Brain microvascular endothelial cell (primary cell): ENCODE measurements at regions not wholly inside any gene's neighbourhood (a gene's known extent, or its start where the extent isn't known, plus 50 kb on each side); places are given as distances from the start of the nearest gene placed in this dataset.

ENCODE experiments used
- DNase-seq: peaks from one replicate; pipeline ENCODE4 v3.0.0-alpha.2; 2020
- H3K27ac ChIP-seq: fragments of 250-450 bp; sonication (Bioruptor Pico); 2 replicates; pipeline ENCODE4 v1.5.1; 2020; ENCODE audit warnings: mild to moderate bottlenecking, moderate library complexity
- H3K27me3 ChIP-seq: fragments of 250-450 bp; sonication (Bioruptor Pico); replicated peaks from 2 replicates; pipeline ENCODE4 v1.5.1; 2020; ENCODE audit warnings: mild to moderate bottlenecking
- H3K36me3 ChIP-seq: fragments of 250-450 bp; sonication (Bioruptor Pico); replicated peaks from 2 replicates; pipeline ENCODE4 v1.5.1; 2020; ENCODE audit warnings: mild to moderate bottlenecking
- H3K4me3 ChIP-seq: 2 replicates; pipeline ENCODE4 v1.5.1; 2011; ENCODE audit warnings: low read depth, mild to moderate bottlenecking, control low read depth, low read length, moderate library complexity
- CTCF ChIP-seq: IDR thresholded peaks from 2 replicates; pipeline ENCODE4 v1.5.1; 2011; ENCODE audit warnings: low read depth, mild to moderate bottlenecking, moderate library complexity, low read length, control low read depth, inconsistent platforms; ENCODE audit errors: missing control alignments
- in situ Hi-C: cut with HindIII; loops from 2 replicates; pipeline ENCODE4 v1.10.0; 2017; ENCODE audit warnings: low sequenced_read_pairs, low pct_ligation_motif_present

DNA sequence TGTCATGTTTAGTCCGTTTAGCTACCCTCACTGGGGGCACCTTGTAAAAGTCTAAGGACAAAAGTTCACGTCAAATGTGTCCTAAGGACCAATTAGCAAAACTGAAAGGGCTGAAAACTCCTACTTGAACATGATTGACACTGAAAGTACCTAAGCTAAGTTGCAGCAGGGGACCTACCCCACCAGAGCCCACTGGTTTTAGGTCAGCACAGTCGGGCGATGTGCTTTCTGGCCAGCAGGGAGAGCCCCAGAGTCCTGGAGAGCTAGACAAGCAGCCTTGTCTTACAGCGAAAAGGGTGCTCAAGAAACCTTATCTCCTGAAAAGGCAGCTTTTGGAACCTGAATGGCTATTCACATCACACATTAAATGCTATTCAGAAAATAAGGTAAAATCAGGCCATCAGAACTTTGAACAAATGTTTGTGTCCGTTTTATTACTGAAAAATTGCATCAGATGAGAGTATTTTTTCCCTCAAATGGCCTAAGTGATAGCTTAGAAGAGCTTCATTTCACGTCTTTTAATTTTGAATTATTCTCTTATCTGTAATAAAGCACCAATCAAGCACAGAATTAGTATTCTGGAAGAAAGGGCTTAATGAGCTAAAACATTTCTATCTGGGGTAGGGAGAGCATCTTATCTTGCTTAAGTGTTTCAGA, 52.2 kb upstream of the MKI67 start:
- peak; percentile 21 for DNase-seq
- Histone ChIP-seq H3K27me3 (no peaks in the 10 kb centered on the region), H3K36me3 (no peaks in the 10 kb centered on the region), H3K4me3 (no peak overlapping the region), H3K27ac (no peak overlapping the region)
- TF ChIP-seq CTCF, result peak; percentile 69
- in situ Hi-C loops, result no loop called here

GRCh38 chr10:128180843-128181242, 54.6 kb upstream of the MKI67 start:
- TF ChIP-seq CTCF, result no peak
- H3K4me3 ChIP-seq, result no peak overlapping the region
- no peak for DNase-seq
- H3K36me3 ChIP-seq, result no peaks in the 10 kb centered on the region
- H3K27ac ChIP-seq, result no peak overlapping the region
- no peaks in the 10 kb centered on the region for H3K27me3 ChIP-seq
- in situ Hi-C loops, result no loop called here

- no peak for TF ChIP-seq CTCF
- H3K36me3 ChIP-seq, result no peaks in the 10 kb centered on the region
- in situ Hi-C loops, result no loop called here
- no peaks in the 10 kb centered on the region for H3K27me3 ChIP-seq
- DNase-seq, result no peak
- H3K27ac ChIP-seq, result no peak overlapping the region
- H3K4me3 ChIP-seq, result no peak overlapping the region
These were observed 59.4 kb upstream of the MKI67 start for GRCh38 chr10:128185627-128186026.

GRCh38 chr10:128186959-128187787, 61.0 kb upstream of the MKI67 start:
- TF ChIP-seq CTCF, result no peak
- in situ Hi-C loops, result no loop called here
- no peaks in the 10 kb centered on the region for H3K36me3 ChIP-seq
- H3K27me3 ChIP-seq, result no peaks in the 10 kb centered on the region
- H3K4me3 ChIP-seq, result no peak overlapping the region
- H3K27ac ChIP-seq, result no peak overlapping the region
- no peak for DNase-seq

GRCh38 chr10:128187788-128188185, 61.6 kb upstream of the MKI67 start:
- Histone ChIP-seq H3K36me3 (no peaks in the 10 kb centered on the region), H3K27ac (no peak overlapping the region), H3K4me3 (no peak overlapping the region), H3K27me3 (no peaks in the 10 kb centered on the region)
- in situ Hi-C loops, result no loop called here
- no peak for DNase-seq
- no peak for TF ChIP-seq CTCF
